Left ventricle myocardium inferior (tissue), 1 donor: ENCODE measurements at regions not wholly inside any gene's neighbourhood (a gene's known extent, or its start where the extent isn't known, plus 50 kb on each side); places are given as distances from the start of the nearest gene placed in this dataset.

ENCODE experiments used
- DNase-seq: peaks from one replicate; pipeline ENCODE4 v3.0.0-alpha.2; 2020
- H3K27ac ChIP-seq: fragments of 200-600 bp; replicated peaks from 2 replicates; pipeline ENCODE4 v1.8.0; 2021
- H3K27me3 ChIP-seq: fragments of 200-600 bp; 2 replicates; pipeline ENCODE4 v1.8.0; 2021; ENCODE audit warnings: low read depth
- H3K36me3 ChIP-seq: fragments of 200-600 bp; 2 replicates; pipeline ENCODE4 v1.8.0; 2021
- H3K4me1 ChIP-seq: fragments of 200-600 bp; 2 replicates; pipeline ENCODE4 v1.8.0; 2021
- H3K4me3 ChIP-seq: fragments of 200-600 bp; 2 replicates; pipeline ENCODE4 v1.8.0; 2021; ENCODE audit warnings: mild to moderate bottlenecking, moderate library complexity
- H3K9me3 ChIP-seq: fragments of 200-600 bp; replicated peaks from 2 replicates; pipeline ENCODE4 v1.8.0; 2021
- intact Hi-C: fragments of 100-400 bp; cut with micrococcal nuclease; formaldehyde crosslinking; loops from one replicate; pipeline ENCODE4 v1.11.0; 2022
- TF ChIP-seq, protein P1 (sequence below): fragments of 200-600 bp; IDR thresholded peaks from 2 replicates; pipeline ENCODE4 v1.8.0; 2021; ENCODE audit warnings: antibody characterized with exemption, mild to moderate bottlenecking, borderline replicate concordance
- donor health status: DM: no; HTN: yes; CAD: no; lungs with severe emphysema.

DNA sequence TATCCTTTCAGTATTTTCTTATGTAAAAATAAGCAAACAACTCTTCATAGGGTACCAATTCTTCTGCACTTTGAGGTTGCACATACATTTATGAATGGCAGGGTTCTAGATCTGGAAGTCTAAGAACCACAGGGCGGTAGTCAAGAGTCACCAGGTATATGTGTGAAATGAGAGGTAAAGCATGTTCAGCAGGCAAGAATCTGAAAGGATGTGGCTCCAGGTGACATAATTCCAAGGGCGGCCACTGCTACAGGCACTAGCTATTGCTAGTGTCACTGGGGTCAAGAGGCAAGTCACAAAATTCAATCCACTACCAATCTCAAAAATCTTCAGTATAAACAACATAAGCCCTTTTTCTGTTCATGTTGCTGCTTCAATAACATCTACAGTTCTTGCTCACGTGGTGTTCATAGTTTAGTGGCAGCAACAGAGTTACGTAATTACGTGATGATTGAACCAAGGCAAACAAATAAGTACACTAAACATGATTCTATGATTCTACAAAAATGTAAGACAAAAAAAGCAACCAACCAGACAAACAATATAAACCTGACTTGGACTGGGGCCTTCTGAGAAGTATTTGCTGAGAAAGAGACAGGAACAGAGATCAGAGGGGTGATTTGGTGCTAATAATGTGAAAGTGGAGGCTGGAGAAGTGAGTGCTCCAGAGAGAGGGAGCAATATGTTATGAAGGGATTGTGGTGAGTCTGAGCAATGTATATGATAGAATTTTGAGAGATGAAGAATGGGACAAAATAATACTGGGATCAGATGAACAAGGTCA lies 101.7 kb downstream of the NAA11 start:
- Histone ChIP-seq H3K27me3 (no peaks in the 10 kb centered on the region), H3K4me1 (no peaks in the 10 kb centered on the region), H3K9me3 (no peaks in the 10 kb centered on the region), H3K4me3 (no peak overlapping the region), H3K36me3 (no peaks in the 10 kb centered on the region), H3K27ac (no peak overlapping the region)
- no peak for DNase-seq
- intact Hi-C loops: no loop called here
- TF ChIP-seq, protein P1, sequence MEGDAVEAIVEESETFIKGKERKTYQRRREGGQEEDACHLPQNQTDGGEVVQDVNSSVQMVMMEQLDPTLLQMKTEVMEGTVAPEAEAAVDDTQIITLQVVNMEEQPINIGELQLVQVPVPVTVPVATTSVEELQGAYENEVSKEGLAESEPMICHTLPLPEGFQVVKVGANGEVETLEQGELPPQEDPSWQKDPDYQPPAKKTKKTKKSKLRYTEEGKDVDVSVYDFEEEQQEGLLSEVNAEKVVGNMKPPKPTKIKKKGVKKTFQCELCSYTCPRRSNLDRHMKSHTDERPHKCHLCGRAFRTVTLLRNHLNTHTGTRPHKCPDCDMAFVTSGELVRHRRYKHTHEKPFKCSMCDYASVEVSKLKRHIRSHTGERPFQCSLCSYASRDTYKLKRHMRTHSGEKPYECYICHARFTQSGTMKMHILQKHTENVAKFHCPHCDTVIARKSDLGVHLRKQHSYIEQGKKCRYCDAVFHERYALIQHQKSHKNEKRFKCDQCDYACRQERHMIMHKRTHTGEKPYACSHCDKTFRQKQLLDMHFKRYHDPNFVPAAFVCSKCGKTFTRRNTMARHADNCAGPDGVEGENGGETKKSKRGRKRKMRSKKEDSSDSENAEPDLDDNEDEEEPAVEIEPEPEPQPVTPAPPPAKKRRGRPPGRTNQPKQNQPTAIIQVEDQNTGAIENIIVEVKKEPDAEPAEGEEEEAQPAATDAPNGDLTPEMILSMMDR: no peak

DNA sequence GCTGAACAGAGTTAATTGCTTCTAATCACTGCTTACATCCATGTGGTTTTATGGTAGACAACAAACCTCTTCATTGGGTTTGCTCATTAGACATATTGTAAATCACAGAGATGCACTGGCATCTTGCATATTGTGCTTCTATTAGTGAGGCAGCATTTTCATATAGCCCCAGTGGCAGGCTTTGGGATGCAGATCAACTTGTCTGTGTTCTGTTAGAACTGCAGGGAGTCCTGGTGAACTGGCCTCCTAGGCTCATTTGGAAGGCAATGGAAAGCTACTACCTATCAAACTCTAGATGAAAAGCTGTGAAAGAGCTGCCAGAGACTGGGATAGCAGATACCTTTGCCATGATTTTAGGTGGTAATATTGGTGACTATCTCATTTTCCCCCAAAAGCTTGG lies 108.8 kb downstream of the NAA11 start:
- Histone ChIP-seq H3K27ac (no peak overlapping the region), H3K9me3 (no peaks in the 10 kb centered on the region), H3K36me3 (no peaks in the 10 kb centered on the region), H3K4me1 (no peaks in the 10 kb centered on the region), H3K4me3 (no peak overlapping the region), H3K27me3 (no peaks in the 10 kb centered on the region)
- intact Hi-C loops: no loop called here
- TF ChIP-seq, protein P1: no peak
- DNase-seq: no peak

DNA sequence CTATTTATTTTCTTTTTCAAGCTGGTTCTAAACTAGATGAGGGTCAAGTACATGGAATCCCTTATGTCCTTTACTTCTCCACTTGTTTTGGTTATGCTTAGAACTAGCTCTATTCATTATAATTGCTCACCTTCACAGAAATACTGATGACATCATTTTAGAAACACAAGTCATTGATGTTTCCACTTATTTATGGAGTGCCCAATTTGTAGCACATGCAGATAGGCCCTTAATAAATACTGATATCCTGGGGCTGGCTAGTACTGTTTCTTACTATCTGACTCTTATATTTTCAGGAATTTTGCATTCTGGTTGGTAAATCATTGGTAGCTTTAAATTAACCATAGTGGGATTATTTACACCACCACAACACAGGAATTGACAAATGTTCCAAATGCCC lies 112.2 kb downstream of the NAA11 start:
- intact Hi-C loops: no loop called here
- TF ChIP-seq, protein P1: no peak
- Histone ChIP-seq H3K27ac (no peak overlapping the region), H3K4me1 (no peaks in the 10 kb centered on the region), H3K27me3 (no peaks in the 10 kb centered on the region), H3K9me3 (no peaks in the 10 kb centered on the region), H3K36me3 (no peaks in the 10 kb centered on the region), H3K4me3 (no peak overlapping the region)
- DNase-seq: no peak

GRCh38 chr4:79213010-79213409 lies 112.9 kb downstream of the NAA11 start:
- H3K9me3 ChIP-seq: no peaks in the 10 kb centered on the region
- H3K27me3 ChIP-seq: no peaks in the 10 kb centered on the region
- intact Hi-C loops: no loop called here
- no peaks in the 10 kb centered on the region for H3K36me3 ChIP-seq
- DNase-seq: no peak
- no peak overlapping the region for H3K4me3 ChIP-seq
- H3K4me1 ChIP-seq: no peaks in the 10 kb centered on the region
- no peak overlapping the region for H3K27ac ChIP-seq
- TF ChIP-seq, protein P1: no peak

GRCh38 chr4:79212311-79212710 lies 113.5 kb downstream of the NAA11 start:
- intact Hi-C loops: no loop called here
- H3K4me1 ChIP-seq: no peaks in the 10 kb centered on the region
- TF ChIP-seq, protein P1: no peak
- no peak overlapping the region for H3K4me3 ChIP-seq
- H3K27ac ChIP-seq: no peak overlapping the region
- H3K27me3 ChIP-seq: no peaks in the 10 kb centered on the region
- no peaks in the 10 kb centered on the region for H3K36me3 ChIP-seq
- DNase-seq: no peak
- H3K9me3 ChIP-seq: no peaks in the 10 kb centered on the region
